Activated naive CD8-positive, alpha-beta T cell treated with anti-CD3 and anti-CD28 coated beads, Interleukin-2, amount 50 U/mL, for 24 hours (primary cell): ENCODE measurements at regions not wholly inside any gene's neighbourhood (a gene's known extent, or its start where the extent isn't known, plus 50 kb on each side); places are given as distances from the start of the nearest gene placed in this dataset.

Experiments used
- ATAC-seq: fragments of 150-1000 bp; cut with Tn5 transposase; one replicate; pipeline ENCODE4 v1.10.0; 2021
- DNase-seq: peaks from one replicate; pipeline ENCODE4 v3.0.0; 2021
- H3K27ac Mint-ChIP-seq: one replicate; pipeline ENCODE4 v1.8.0; 2021; ENCODE audit warnings: mild to moderate bottlenecking, mixed read lengths
- H3K27me3 Mint-ChIP-seq: one replicate; pipeline ENCODE4 v1.8.0; 2021; ENCODE audit warnings: mixed read lengths
- H3K36me3 Mint-ChIP-seq: one replicate; pipeline ENCODE4 v1.8.0; 2021; ENCODE audit warnings: low read depth, mixed read lengths
- H3K4me1 Mint-ChIP-seq: one replicate; pipeline ENCODE4 v1.8.0; 2021; ENCODE audit warnings: mixed read lengths
- H3K4me3 Mint-ChIP-seq: one replicate; pipeline ENCODE4 v1.8.0; 2021; ENCODE audit warnings: mild to moderate bottlenecking, moderate library complexity, mixed read lengths
- H3K9me3 Mint-ChIP-seq: one replicate; pipeline ENCODE4 v1.8.0; 2021; ENCODE audit warnings: mixed read lengths

DNA sequence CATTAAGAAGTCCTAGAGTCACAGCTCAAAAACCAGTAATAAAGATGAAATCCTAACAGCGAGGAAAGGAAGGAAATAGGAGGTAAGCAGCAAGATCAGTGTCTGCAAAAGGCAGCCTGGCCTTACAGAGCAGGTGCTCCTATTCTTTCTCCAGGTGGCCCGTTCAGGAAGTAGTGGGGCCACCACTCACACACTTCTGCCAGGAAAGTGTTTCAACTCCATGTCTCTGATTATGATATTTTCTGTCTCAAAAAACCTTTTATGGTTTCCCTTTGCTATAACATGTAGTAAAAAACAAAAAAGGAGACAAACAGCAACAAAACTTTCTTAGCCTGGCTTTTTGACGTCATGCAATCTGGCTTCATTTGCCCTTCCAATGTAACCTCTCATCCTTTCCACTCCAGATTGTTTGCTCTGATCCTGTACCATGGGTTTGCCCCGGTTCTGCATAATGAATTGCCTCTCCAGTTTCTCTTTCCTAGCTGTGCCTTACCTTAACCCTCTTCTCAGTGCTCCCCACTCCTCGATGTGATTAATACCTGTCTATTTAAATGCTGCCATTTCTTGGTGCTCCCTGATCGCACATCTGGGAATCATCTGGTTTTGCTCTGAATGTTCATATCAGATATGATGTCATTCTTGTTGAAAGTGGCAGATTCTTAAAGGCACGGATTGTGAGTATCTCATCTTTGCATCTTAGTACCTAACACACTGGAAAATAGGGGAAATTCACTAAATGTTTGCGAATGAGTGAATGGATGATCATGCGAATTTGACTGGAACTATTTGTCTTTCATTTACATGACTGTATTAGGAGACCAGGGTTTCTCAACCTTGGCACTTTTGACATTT is 50.6 kb upstream of the PTPRM start:
- H3K4me1 Mint-ChIP-seq = no peaks in the 10 kb centered on the region
- no peak overlapping the region for H3K27ac Mint-ChIP-seq
- no peaks in the 10 kb centered on the region for H3K27me3 Mint-ChIP-seq
- H3K36me3 Mint-ChIP-seq = no peaks in the 10 kb centered on the region
- no peaks in the 10 kb centered on the region for H3K9me3 Mint-ChIP-seq
- ATAC-seq (no peak), DNase-seq (no peak)
- H3K4me3 Mint-ChIP-seq = no peak overlapping the region
